Activated T-cell treated with anti-CD3 and anti-CD28 coated beads, Interleukin-2, amount 50 U/mL, for 72 hours (primary cell): ENCODE measurements at regions not wholly inside any gene's neighbourhood (a gene's known extent, or its start where the extent isn't known, plus 50 kb on each side); places are given as distances from the start of the nearest gene placed in this dataset.
A peak's percentile ranks its signal among the peaks of the same experiment; 100 is the strongest.

ENCODE experiments used
- ATAC-seq, 2 donors: fragments of 150-1000 bp; cut with Tn5 transposase; replicated peaks in 1 of 2; 2 replicates each; pipeline ENCODE4 v1.10.0; 2021; ENCODE audit warnings: moderate library complexity in 2 of 2, mild to moderate bottlenecking in 1 of 2
- DNase-seq, 2 donors: peaks; one replicate each; pipeline ENCODE4 v3.0.0; 2021 to 2022; ENCODE audit warnings: mixed read lengths in 1 of 2
- H3K27ac Mint-ChIP-seq: one replicate; pipeline ENCODE4 v1.8.0; 2022; ENCODE audit warnings: mild to moderate bottlenecking, moderate library complexity, mixed read lengths
- H3K27me3 Mint-ChIP-seq: one replicate; pipeline ENCODE4 v1.8.0; 2022; ENCODE audit warnings: low read depth, mixed read lengths
- H3K36me3 Mint-ChIP-seq, 2 donors: one replicate each; pipeline ENCODE4 v1.8.0; 2022; ENCODE audit warnings: mixed read lengths in 2 of 2, mild to moderate bottlenecking in 1 of 2; ENCODE audit not compliant: insufficient read depth in 2 of 2
- H3K4me1 Mint-ChIP-seq: one replicate; pipeline ENCODE4 v1.8.0; 2022; ENCODE audit warnings: low read depth, mixed read lengths
- H3K4me3 Mint-ChIP-seq, 2 donors: one replicate each; pipeline ENCODE4 v1.8.0; 2022; ENCODE audit warnings: mild to moderate bottlenecking in 2 of 2, mixed read lengths in 2 of 2, moderate library complexity in 2 of 2
- H3K9me3 Mint-ChIP-seq, 2 donors: one replicate each; pipeline ENCODE4 v1.8.0; 2022; ENCODE audit warnings: mixed read lengths in 2 of 2

GRCh38 chr9:129423216-129423615 lies 197.7 kb downstream of the C9orf50 start:
- ATAC-seq: peak; percentile 36 to 52
- H3K4me3 Mint-ChIP-seq: peak overlapping the region in 1 of 2 donors; percentile 14
- no peak for DNase-seq
- peaks cover 13% of the 10 kb centered on the region for H3K4me1 Mint-ChIP-seq
- no peaks in the 10 kb centered on the region for H3K27me3 Mint-ChIP-seq
- no peaks in the 10 kb centered on the region for H3K36me3 Mint-ChIP-seq
- H3K27ac Mint-ChIP-seq: no peak overlapping the region
- H3K9me3 Mint-ChIP-seq: no peaks in the 10 kb centered on the region

- Mint-ChIP-seq H3K4me3 (no peak overlapping the region), H3K9me3 (no peaks in the 10 kb centered on the region), H3K4me1 (peaks cover 13% of the 10 kb centered on the region), H3K27ac (no peak overlapping the region), H3K27me3 (no peaks in the 10 kb centered on the region), H3K36me3 (no peaks in the 10 kb centered on the region)
- ATAC-seq (peak in 1 of 2 donors; percentile 39), DNase-seq (no peak)
These were observed 198.1 kb downstream of the C9orf50 start for GRCh38 chr9:129422843-129423192.

GRCh38 chr9:129422032-129422842 lies 198.7 kb downstream of the C9orf50 start:
- no peaks in the 10 kb centered on the region for H3K27me3 Mint-ChIP-seq
- peaks cover 16% of the 10 kb centered on the region for H3K4me1 Mint-ChIP-seq
- DNase-seq: no peak
- no peak overlapping the region for H3K4me3 Mint-ChIP-seq
- no peaks in the 10 kb centered on the region for H3K36me3 Mint-ChIP-seq
- no peak overlapping the region for H3K27ac Mint-ChIP-seq
- ATAC-seq: peak in 1 of 2 donors; percentile 28
- no peaks in the 10 kb centered on the region for H3K9me3 Mint-ChIP-seq

GRCh38 chr9:129421371-129421770 lies 199.5 kb downstream of the C9orf50 start:
- no peak for DNase-seq
- Mint-ChIP-seq H3K27ac (no peak overlapping the region), H3K36me3 (no peaks in the 10 kb centered on the region), H3K27me3 (no peaks in the 10 kb centered on the region), H3K9me3 (no peaks in the 10 kb centered on the region), H3K4me1 (peaks cover 20% of the 10 kb centered on the region), H3K4me3 (no peak overlapping the region)
- no peak for ATAC-seq

- ATAC-seq (no peak), DNase-seq (no peak)
- Mint-ChIP-seq H3K9me3 (no peaks in the 10 kb centered on the region), H3K27me3 (no peaks in the 10 kb centered on the region), H3K4me3 (no peak overlapping the region), H3K27ac (no peak overlapping the region), H3K4me1 (peaks cover 20% of the 10 kb centered on the region), H3K36me3 (no peaks in the 10 kb centered on the region)
These were observed 200.2 kb downstream of the C9orf50 start for GRCh38 chr9:129420721-129421120.

- H3K4me1 Mint-ChIP-seq: peaks cover 23% of the 10 kb centered on the region
- no peak overlapping the region for H3K27ac Mint-ChIP-seq
- H3K4me3 Mint-ChIP-seq: no peak overlapping the region
- no peak for DNase-seq
- ATAC-seq: no peak
- H3K9me3 Mint-ChIP-seq: no peaks in the 10 kb centered on the region
- H3K27me3 Mint-ChIP-seq: no peaks in the 10 kb centered on the region
- H3K36me3 Mint-ChIP-seq: no peaks in the 10 kb centered on the region
These were observed 201.5 kb downstream of the C9orf50 start for GRCh38 chr9:129419382-129419899.

GRCh38 chr9:129418451-129418850 lies 202.4 kb downstream of the C9orf50 start:
- no peaks in the 10 kb centered on the region for H3K27me3 Mint-ChIP-seq
- no peaks in the 10 kb centered on the region for H3K36me3 Mint-ChIP-seq
- peaks cover 26% of the 10 kb centered on the region for H3K4me1 Mint-ChIP-seq
- no peaks in the 10 kb centered on the region for H3K9me3 Mint-ChIP-seq
- DNase-seq: no peak
- no peak overlapping the region for H3K27ac Mint-ChIP-seq
- no peak for ATAC-seq
- H3K4me3 Mint-ChIP-seq: no peak overlapping the region

- Mint-ChIP-seq H3K27me3 (no peaks in the 10 kb centered on the region), H3K27ac (no peak overlapping the region), H3K36me3 (no peaks in the 10 kb centered on the region), H3K4me1 (peaks cover 23% of the 10 kb centered on the region), H3K4me3 (no peak overlapping the region), H3K9me3 (no peaks in the 10 kb centered on the region)
- ATAC-seq (no peak), DNase-seq (no peak)
These were observed 203.9 kb downstream of the C9orf50 start for GRCh38 chr9:129416821-129417539.

- no peaks in the 10 kb centered on the region for H3K9me3 Mint-ChIP-seq
- H3K27me3 Mint-ChIP-seq: no peaks in the 10 kb centered on the region
- no peak overlapping the region for H3K27ac Mint-ChIP-seq
- no peak for DNase-seq
- H3K4me1 Mint-ChIP-seq: peaks cover 23% of the 10 kb centered on the region
- no peak for ATAC-seq
- H3K4me3 Mint-ChIP-seq: no peak overlapping the region
- no peaks in the 10 kb centered on the region for H3K36me3 Mint-ChIP-seq
These were observed 204.8 kb downstream of the C9orf50 start for GRCh38 chr9:129415942-129416651.

- peaks cover 7% of the 10 kb centered on the region in 2 donors for H3K36me3 Mint-ChIP-seq
- peaks cover 23% of the 10 kb centered on the region for H3K4me1 Mint-ChIP-seq
- no peaks in the 10 kb centered on the region for H3K27me3 Mint-ChIP-seq
- H3K27ac Mint-ChIP-seq: peak overlapping the region; percentile 69
- DNase-seq (no peak), ATAC-seq (no peak)
- H3K4me3 Mint-ChIP-seq: peak overlapping the region in 1 of 2 donors; percentile 85
- peaks cover 5 to 7% of the 10 kb centered on the region in 2 donors for H3K9me3 Mint-ChIP-seq
These were observed 205.6 kb downstream of the C9orf50 start for GRCh38 chr9:129414993-129415941.

- peaks cover 23% of the 10 kb centered on the region for H3K4me1 Mint-ChIP-seq
- H3K9me3 Mint-ChIP-seq: peaks cover 9% of the 10 kb centered on the region in 2 donors
- peak overlapping the region; percentile 81 to 85 for H3K4me3 Mint-ChIP-seq
- no peak for ATAC-seq
- no peaks in the 10 kb centered on the region for H3K27me3 Mint-ChIP-seq
- H3K27ac Mint-ChIP-seq: peak overlapping the region; percentile 69
- DNase-seq: peak; percentile 24 to 33
- H3K36me3 Mint-ChIP-seq: peaks cover 12% of the 10 kb centered on the region in 2 donors
These were observed 206.4 kb downstream of the C9orf50 start for GRCh38 chr9:129414377-129414992.
